T-cell (primary cell): ENCODE measurements at regions not wholly inside any gene's neighbourhood (a gene's known extent, or its start where the extent isn't known, plus 50 kb on each side); places are given as distances from the start of the nearest gene placed in this dataset.

Experiments used
- ATAC-seq, 4 experiments: fragments of 200-7000 bp in 3 of 4; fragments of 150-1000 bp in 1 of 4; cut with Tn5 transposase; replicated peaks in 1 of 4; 1 replicate in 3 of 4; 2 replicates in 1 of 4; pipeline ENCODE4 v1.10.0; 2021; ENCODE audit warnings: moderate library complexity in 3 of 4, mild to moderate bottlenecking in 2 of 4, moderate number of reproducible peaks in 1 of 4
- CTCF ChIA-PET, 2 donors: fragments of 300-600 bp; sonication (Branson Sonifier 250); formaldehyde crosslinking; loops; one replicate each; lab custom pipeline; 2022; ENCODE audit warnings: antibody characterized with exemption in 2 of 2; lab: Charles Lee
- POLR2A ChIA-PET, 2 donors: fragments of 300-600 bp; sonication (Branson Sonifier 250); formaldehyde crosslinking; loops; one replicate each; lab custom pipeline; 2022; ENCODE audit warnings: antibody characterized with exemption in 2 of 2; lab: Charles Lee
- DNase-seq, 35 experiments: peaks; one replicate each; pipeline versions ENCODE4 v3.0.0 to v3.0.0-alpha.2; 2013 to 2023
- H3K27ac ChIP-seq: one replicate; pipeline ENCODE4 v1.5.1; 2013; ENCODE audit warnings: low read length
- H3K27me3 ChIP-seq, 2 experiments: replicated peaks in 1 of 2; 1 replicate in 1 of 2; 2 replicates in 1 of 2; pipeline versions ENCODE4 v1.6.1 to v1.7.0; 2013; ENCODE audit warnings: low read length in 1 of 2, mixed read lengths in 1 of 2; ENCODE audit not compliant: control insufficient read depth in 2 of 2, insufficient read depth in 2 of 2; ENCODE audit errors: extremely low read depth in 1 of 2
- H3K36me3 ChIP-seq, 2 donors: 1 replicate in 1 of 2; 2 replicates in 1 of 2; pipeline versions ENCODE4 v1.6.1 to v1.7.0; 2013; ENCODE audit warnings: low read length in 1 of 2; ENCODE audit not compliant: control insufficient read depth in 2 of 2, insufficient read depth in 1 of 2; ENCODE audit errors: extremely low read depth in 1 of 2
- H3K4me1 ChIP-seq, 2 experiments: 1 replicate in 1 of 2; 2 replicates in 1 of 2; pipeline versions ENCODE4 v1.6.1 to v1.7.0; 2013; ENCODE audit warnings: low read length in 2 of 2, mixed read lengths in 1 of 2; ENCODE audit not compliant: insufficient read depth in 2 of 2, control insufficient read depth in 1 of 2; ENCODE audit errors: extremely low read depth in 1 of 2
- H3K4me3 ChIP-seq, 2 donors: 1 replicate in 1 of 2; 2 replicates in 1 of 2; pipeline versions ENCODE4 v1.5.1 to v1.7.0; 2013; ENCODE audit warnings: mild to moderate bottlenecking in 2 of 2, low read length in 1 of 2, moderate library complexity in 1 of 2; ENCODE audit not compliant: control insufficient read depth in 1 of 2; ENCODE audit errors: extremely low read depth in 1 of 2
- H3K9me3 ChIP-seq: 2 replicates; pipeline ENCODE4 v1.7.0; 2013
- H3K27ac Mint-ChIP-seq, 2 donors: one replicate each; pipeline ENCODE4 v1.8.0; 2020 to 2021; ENCODE audit warnings: mild to moderate bottlenecking in 2 of 2, mixed read lengths in 2 of 2
- H3K27me3 Mint-ChIP-seq, 2 donors: one replicate each; pipeline ENCODE4 v1.8.0; 2021 to 2022; ENCODE audit warnings: mixed read lengths in 2 of 2
- H3K36me3 Mint-ChIP-seq: one replicate; pipeline ENCODE4 v1.8.0; 2021; ENCODE audit warnings: mixed read lengths
- H3K4me1 Mint-ChIP-seq, 3 donors: one replicate each; pipeline ENCODE4 v1.8.0; 2020 to 2022; ENCODE audit warnings: mixed read lengths in 3 of 3, mild to moderate bottlenecking in 1 of 3
- H3K4me3 Mint-ChIP-seq, 3 donors: one replicate each; pipeline ENCODE4 v1.8.0; 2020 to 2022; ENCODE audit warnings: mild to moderate bottlenecking in 3 of 3, mixed read lengths in 3 of 3, moderate library complexity in 3 of 3
- H3K9me3 Mint-ChIP-seq, 3 donors: one replicate each; pipeline ENCODE4 v1.8.0; 2020 to 2022; ENCODE audit warnings: mixed read lengths in 3 of 3
- WGBS: methylation state at CpG from one replicate; pipeline ENCODE4 v1.1.5; 2013; ENCODE audit warnings: missing lambda C conversion rate; ENCODE audit not compliant: insufficient coverage; 5-methylcytosine and 5-hydroxymethylcytosine counted together

- Mint-ChIP-seq H3K27me3 (no peaks in the 10 kb centered on the region), H3K4me3 (no peak overlapping the region), H3K9me3 (peaks cover 0 to 11% (median 3%) of the 10 kb centered on the region in 3 donors), H3K36me3 (no peaks in the 10 kb centered on the region), H3K4me1 (no peaks in the 10 kb centered on the region), H3K27ac (no peak overlapping the region)
- H3K27me3 ChIP-seq: no peaks in the 10 kb centered on the region
- H3K36me3 ChIP-seq: no peaks in the 10 kb centered on the region
- 84% methylated on average over 4 of the region's 5 CpGs for whole genome bisulfite sequencing
- ChIA-PET POLR2A (no interaction called here), CTCF (interaction anchor here in 1 of 2 donors (0.6 kb wide), 1 partner anchor 171 kb away, joined by 3 read pairs; no protein-coding TSS in a partner anchor)
- H3K4me3 ChIP-seq: no peak overlapping the region
- DNase-seq: no peak
- H3K9me3 ChIP-seq: no peaks in the 10 kb centered on the region
- no peak for ATAC-seq
- H3K27ac ChIP-seq: no peak overlapping the region
- H3K4me1 ChIP-seq: no peaks in the 10 kb centered on the region
Measured at GRCh38 chr9:80602291-80602690, 1030.5 kb downstream of the TLE4 start.

- ATAC-seq (no peak), DNase-seq (no peak)
- no peaks in the 10 kb centered on the region for H3K36me3 Mint-ChIP-seq
- H3K4me3 Mint-ChIP-seq: no peak overlapping the region
- Histone ChIP-seq H3K9me3 (no peaks in the 10 kb centered on the region), H3K27ac (no peak overlapping the region), H3K36me3 (no peaks in the 10 kb centered on the region), H3K27me3 (no peaks in the 10 kb centered on the region), H3K4me3 (no peak overlapping the region), H3K4me1 (no peaks in the 10 kb centered on the region)
- H3K27me3 Mint-ChIP-seq: no peaks in the 10 kb centered on the region
- CTCF ChIA-PET: no interaction called here
- POLR2A ChIA-PET: no interaction called here
- H3K9me3 Mint-ChIP-seq: peaks cover 5 to 17% (median 7%) of the 10 kb centered on the region in 3 donors
- H3K27ac Mint-ChIP-seq: no peak overlapping the region
- no peaks in the 10 kb centered on the region for H3K4me1 Mint-ChIP-seq
Measured at GRCh38 chr9:80596579-80596978, 1024.8 kb downstream of the TLE4 start.

- Mint-ChIP-seq H3K4me1 (no peaks in the 10 kb centered on the region), H3K27me3 (no peaks in the 10 kb centered on the region), H3K9me3 (peaks cover 5 to 19% (median 11%) of the 10 kb centered on the region in 3 donors), H3K27ac (no peak overlapping the region), H3K36me3 (no peaks in the 10 kb centered on the region), H3K4me3 (no peak overlapping the region)
- Histone ChIP-seq H3K27ac (no peak overlapping the region), H3K4me3 (no peak overlapping the region), H3K36me3 (no peaks in the 10 kb centered on the region), H3K27me3 (no peaks in the 10 kb centered on the region), H3K4me1 (no peaks in the 10 kb centered on the region), H3K9me3 (no peaks in the 10 kb centered on the region)
- DNase-seq: no peak
- CTCF ChIA-PET: no interaction called here
- POLR2A ChIA-PET: no interaction called here
- WGBS: no CpG with 5 or more reads among the region's 4 CpGs
- ATAC-seq: no peak
Measured at GRCh38 chr9:80595192-80595591, 1023.4 kb downstream of the TLE4 start.

- Histone ChIP-seq H3K4me1 (no peaks in the 10 kb centered on the region), H3K36me3 (no peaks in the 10 kb centered on the region), H3K9me3 (no peaks in the 10 kb centered on the region), H3K27me3 (no peaks in the 10 kb centered on the region), H3K4me3 (no peak overlapping the region), H3K27ac (no peak overlapping the region)
- ChIA-PET CTCF (no interaction called here), POLR2A (no interaction called here)
- no peak for ATAC-seq
- no peaks in the 10 kb centered on the region for H3K36me3 Mint-ChIP-seq
- no peak overlapping the region for H3K4me3 Mint-ChIP-seq
- no peaks in the 10 kb centered on the region for H3K4me1 Mint-ChIP-seq
- H3K9me3 Mint-ChIP-seq: peaks cover 5 to 15% (median 9%) of the 10 kb centered on the region in 3 donors
- no peak for DNase-seq
- H3K27me3 Mint-ChIP-seq: no peaks in the 10 kb centered on the region
- H3K27ac Mint-ChIP-seq: no peak overlapping the region
Measured at GRCh38 chr9:80592413-80592812, 1020.6 kb downstream of the TLE4 start.

- Histone ChIP-seq H3K36me3 (no peaks in the 10 kb centered on the region), H3K9me3 (no peaks in the 10 kb centered on the region), H3K27ac (no peak overlapping the region), H3K4me3 (no peak overlapping the region), H3K4me1 (no peaks in the 10 kb centered on the region), H3K27me3 (no peaks in the 10 kb centered on the region)
- H3K9me3 Mint-ChIP-seq: peaks cover 1 to 13% (median 4%) of the 10 kb centered on the region in 3 donors
- no peaks in the 10 kb centered on the region for H3K4me1 Mint-ChIP-seq
- DNase-seq (no peak), ATAC-seq (no peak)
- 80% methylated on average over 1 of the region's 1 CpG for WGBS
- no peak overlapping the region for H3K4me3 Mint-ChIP-seq
- ChIA-PET CTCF (no interaction called here), POLR2A (no interaction called here)
- H3K27ac Mint-ChIP-seq: no peak overlapping the region
- no peaks in the 10 kb centered on the region for H3K27me3 Mint-ChIP-seq
- H3K36me3 Mint-ChIP-seq: no peaks in the 10 kb centered on the region
Measured at GRCh38 chr9:80586786-80587330, 1015.1 kb downstream of the TLE4 start.

- Histone ChIP-seq H3K4me3 (no peak overlapping the region), H3K27ac (no peak overlapping the region), H3K36me3 (no peaks in the 10 kb centered on the region), H3K9me3 (no peaks in the 10 kb centered on the region), H3K4me1 (no peaks in the 10 kb centered on the region), H3K27me3 (no peaks in the 10 kb centered on the region)
- Mint-ChIP-seq H3K4me3 (no peak overlapping the region), H3K27me3 (no peaks in the 10 kb centered on the region), H3K9me3 (peaks cover 28 to 42% (median 41%) of the 10 kb centered on the region in 3 donors), H3K4me1 (no peaks in the 10 kb centered on the region), H3K27ac (no peak overlapping the region), H3K36me3 (no peaks in the 10 kb centered on the region)
- DNase-seq (no peak), ATAC-seq (no peak)
- no CpG with 5 or more reads among the region's 3 CpGs for WGBS
- POLR2A ChIA-PET: no interaction called here
- CTCF ChIA-PET: no interaction called here
Measured at GRCh38 chr9:80571953-80572352, 1000.2 kb downstream of the TLE4 start.

- H3K36me3 Mint-ChIP-seq: no peaks in the 10 kb centered on the region
- no CpG with 5 or more reads among the region's 1 CpG for WGBS
- peaks cover 18 to 33% (median 26%) of the 10 kb centered on the region in 3 donors for H3K9me3 Mint-ChIP-seq
Measured at GRCh38 chr9:80569236-80569635, 997.5 kb downstream of the TLE4 start.

More at GRCh38 chr9:80569236-80569635, 997.5 kb downstream of the TLE4 start:
- ChIA-PET POLR2A (no interaction called here), CTCF (no interaction called here)
- Mint-ChIP-seq H3K4me1 (no peaks in the 10 kb centered on the region), H3K27ac (no peak overlapping the region), H3K4me3 (no peak overlapping the region), H3K27me3 (no peaks in the 10 kb centered on the region)
- DNase-seq (no peak), ATAC-seq (no peak)
- no peaks in the 10 kb centered on the region for H3K27me3 ChIP-seq
- H3K27ac ChIP-seq: no peak overlapping the region
- H3K36me3 ChIP-seq: no peaks in the 10 kb centered on the region
- no peaks in the 10 kb centered on the region for H3K9me3 ChIP-seq
- no peaks in the 10 kb centered on the region for H3K4me1 ChIP-seq
- H3K4me3 ChIP-seq: no peak overlapping the region
